Endothelial cell of umbilical vein (primary cell): ENCODE measurements at regions not wholly inside any gene's neighbourhood (a gene's known extent, or its start where the extent isn't known, plus 50 kb on each side); places are given as distances from the start of the nearest gene placed in this dataset.

Experiments
- BruUV-seq: library from RNA; stranded (reverse); fragments of 400-500 nt; replicated peaks from 2 replicates; lab custom pipeline; 2021; lab: Mats Ljungman, UMichigan
- CTCF ChIA-PET: fragments of 300-600, 350-600 bp; sonication (Branson Sonifier 250); formaldehyde crosslinking; loops from one replicate; lab custom pipeline; 2021; ENCODE audit warnings: antibody characterized with exemption, inconsistent platforms; lab: Charles Lee
- POLR2A ChIA-PET: fragments of 300-600, 350-600 bp; sonication (Branson Sonifier 250); formaldehyde crosslinking; loops from one replicate; lab custom pipeline; 2021; ENCODE audit warnings: antibody characterized with exemption, inconsistent platforms; lab: Charles Lee
- DNase-seq: peaks from one replicate; pipeline ENCODE4 v3.0.0-alpha.2; 2011; ENCODE audit warnings: low read depth, low spot score
- FAIRE-seq: peaks from 2 replicates; lab custom pipeline; 2011; peaks lifted over from hg19 to GRCh38; lab: Jason Lieb, UNC
- H2AFZ ChIP-seq: 2 replicates; pipeline ENCODE4 v1.6.0; 2012; ENCODE audit warnings: low read depth, low read length, control low read depth, inconsistent platforms
- H3K27ac ChIP-seq: 2 replicates; pipeline ENCODE4 v1.5.1; 2011; ENCODE audit warnings: low read depth, mild to moderate bottlenecking, control low read depth, low read length, moderate library complexity; ENCODE audit not compliant: insufficient read depth
- H3K27me3 ChIP-seq, 2 experiments: 2 replicates each; pipeline versions ENCODE4 v1.6.0 to v1.6.1; 2011; ENCODE audit warnings: low read length in 2 of 2, mixed read lengths in 1 of 2; ENCODE audit not compliant: control insufficient read depth in 2 of 2, insufficient read depth in 2 of 2
- H3K36me3 ChIP-seq, 2 experiments: 2 replicates in 1 of 2; 3 replicates in 1 of 2; pipeline ENCODE4 v1.5.1; 2011; ENCODE audit warnings: low read length in 2 of 2, mild to moderate bottlenecking in 1 of 2, moderate library complexity in 1 of 2; ENCODE audit not compliant: control insufficient read depth in 2 of 2, insufficient read depth in 2 of 2; ENCODE audit errors: extremely low read depth in 1 of 2
- H3K4me1 ChIP-seq: 3 replicates; pipeline ENCODE4 v1.5.1; 2011; ENCODE audit warnings: mild to moderate bottlenecking, low read length; ENCODE audit not compliant: control insufficient read depth, insufficient read depth; ENCODE audit errors: extremely low read depth
- H3K4me2 ChIP-seq: 2 replicates; pipeline ENCODE4 v1.6.1; 2011; ENCODE audit warnings: low read length, control low read depth, mixed read lengths; ENCODE audit not compliant: insufficient read depth
- H3K4me3 ChIP-seq, 3 experiments: fragments of 200-600 bp in 1 of 3; sonication (generic), shearing (Covaris generic) in 1 of 3; replicated peaks in 1 of 3; 2 replicates each; pipeline ENCODE4 v1.5.1; 2011 to 2016; ENCODE audit warnings: control low read depth in 3 of 3, low read length in 3 of 3, mild to moderate bottlenecking in 2 of 3, inconsistent platforms in 1 of 3, low read depth in 1 of 3, moderate library complexity in 1 of 3; ENCODE audit not compliant: insufficient read depth in 1 of 3
- H3K79me2 ChIP-seq: 2 replicates; pipeline ENCODE4 v1.6.0; 2012; ENCODE audit warnings: low read length, inconsistent platforms; ENCODE audit not compliant: control insufficient read depth, insufficient read depth
- H3K9ac ChIP-seq: replicated peaks from 2 replicates; pipeline ENCODE3; 2011; ENCODE audit warnings: low read length, control low read depth; ENCODE audit not compliant: insufficient read depth; ENCODE audit errors: extremely low read depth
- H3K9me1 ChIP-seq: replicated peaks from 3 replicates; pipeline ENCODE4 v1.6.0; 2011; ENCODE audit warnings: mild to moderate bottlenecking, low read length; ENCODE audit not compliant: control insufficient read depth, insufficient read depth; ENCODE audit errors: extremely low read depth
- H3K9me3 ChIP-seq: replicated peaks from 2 replicates; pipeline ENCODE4 v1.5.1; 2012; ENCODE audit warnings: low read length, inconsistent platforms; ENCODE audit not compliant: control insufficient read depth, insufficient read depth
- H4K20me1 ChIP-seq: replicated peaks from 2 replicates; pipeline ENCODE3; 2011; ENCODE audit warnings: mild to moderate bottlenecking, low read length; ENCODE audit not compliant: control insufficient read depth, insufficient read depth; ENCODE audit errors: extremely low read depth
- CTCF ChIP-seq, 2 donors: IDR thresholded peaks; 1 replicate in 1 of 2; 2 replicates in 1 of 2; pipeline ENCODE4 v1.5.1; 2011; ENCODE audit warnings: low read length in 2 of 2, mild to moderate bottlenecking in 2 of 2, moderate library complexity in 2 of 2, control low read depth in 1 of 2, inconsistent platforms in 1 of 2, low read depth in 1 of 2; ENCODE audit not compliant: insufficient read depth in 1 of 2; ENCODE audit errors: extremely low read depth in 1 of 2
- MYC ChIP-seq: IDR thresholded peaks from one replicate; pipeline ENCODE4 v1.6.1; 2011; ENCODE audit warnings: mild to moderate bottlenecking, low read depth, low read length
- dilution Hi-C: fragments of 300-500 bp; cut with MboI; formaldehyde crosslinking; loops from one replicate; pipeline ENCODE4 v1.15.0; 2019; ENCODE audit warnings: low sequenced_read_pairs; ENCODE audit not compliant: extremely low pct_ligation_motif_present
- intact Hi-C: fragments of 100-400 bp; cut with micrococcal nuclease; formaldehyde crosslinking; loops from one replicate; pipeline ENCODE4 v1.10.0; 2022

DNA sequence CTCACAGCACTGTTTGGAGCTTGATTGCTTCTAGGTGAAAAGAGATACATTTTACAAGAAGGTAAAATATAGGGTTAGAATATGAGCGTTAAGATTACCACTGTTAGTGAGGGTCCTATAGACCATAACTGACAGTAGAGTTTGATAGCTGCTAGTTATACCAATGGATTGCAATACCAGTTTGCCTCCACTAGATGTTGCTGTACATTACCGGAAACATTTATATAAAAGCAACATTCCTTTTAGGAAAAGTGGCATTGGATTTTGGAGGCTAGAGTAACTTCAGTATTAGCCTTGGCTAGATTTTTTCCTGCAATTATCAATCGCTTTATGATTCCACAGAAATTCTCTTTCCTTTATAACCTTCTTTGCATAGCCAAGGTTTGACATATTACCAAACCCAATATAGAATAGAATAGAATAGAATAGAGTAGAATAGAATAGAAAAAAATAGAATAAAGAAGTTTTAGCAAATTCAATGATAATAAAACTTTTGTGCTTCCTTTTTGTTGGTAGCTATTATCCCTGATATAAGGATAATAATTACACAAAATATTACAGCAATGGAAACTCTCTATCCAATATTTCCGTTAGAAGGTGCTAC is 1093.6 kb upstream of the ALCAM start:
- peak; percentile 78 for FAIRE-seq

More for the DNA sequence above, 1093.6 kb upstream of the ALCAM start:
- dilution Hi-C loops, result no loop called here
- Histone ChIP-seq H3K9ac (no peak overlapping the region), H3K36me3 (no peaks in the 10 kb centered on the region), H2AFZ (no peak overlapping the region), H3K79me2 (no peaks in the 10 kb centered on the region), H3K9me3 (no peaks in the 10 kb centered on the region), H3K4me3 (no peak overlapping the region), H4K20me1 (no peaks in the 10 kb centered on the region), H3K4me1 (no peaks in the 10 kb centered on the region), H3K27ac (no peak overlapping the region), H3K4me2 (no peak overlapping the region), H3K9me1 (no peaks in the 10 kb centered on the region), H3K27me3 (peaks cover 0 to 2% of the 10 kb centered on the region in 2 experiments)
- peak; percentile 34 for DNase-seq
- intact Hi-C loops, result loop anchor here (1.0 kb wide), 2 partner anchors 1096 to 1246 kb away; no protein-coding TSS in a partner anchor
- TF ChIP-seq CTCF (IDR thresholded peaks at IDR 0.05; ENCODE audit: extremely low read depth in 1 of 2, insufficient read depth in 1 of 2, low read depth in 1 of 2, low read length in 2 of 2), result peak; percentile 47 to 57
- TF ChIP-seq MYC, result no peak
- CTCF ChIA-PET, result interaction anchor here (0.6 to 2.7 kb wide), 16 partner anchors 9 to 1245 kb away, joined by 3 to 40 read pairs (median 5); partner anchors contain the start of gene ALCAM
- POLR2A ChIA-PET, result no interaction called here
- no TSS peak for BruUV-seq
